Neural cell (in vitro differentiated cells): ENCODE measurements at regions not wholly inside any gene's neighbourhood (a gene's known extent, or its start where the extent isn't known, plus 50 kb on each side); places are given as distances from the start of the nearest gene placed in this dataset.
"Not testable (repeated sequence)": the region's sequence is repeated elsewhere in the genome, so short reads cannot be mapped to it uniquely, and the experiment has no call there.

Experiments used
- EZH2 ChIP-seq: fragments of 200-600, 300-800 bp; shearing (Covaris generic), sonication (generic); IDR thresholded peaks from 2 replicates; pipeline ENCODE4 v1.6.1; 2014; ENCODE audit warnings: antibody characterized with exemption, low read length, borderline replicate concordance, mild to moderate bottlenecking; ENCODE audit not compliant: insufficient read depth, poor library complexity, severe bottlenecking
- POLR2AphosphoS5 ChIP-seq: IDR thresholded peaks from 2 replicates; pipeline ENCODE4 v1.6.1; 2012
- RAD21 ChIP-seq: fragments of 450-650 bp; conservative IDR thresholded peaks from 2 replicates; pipeline ENCODE4 v1.6.1; 2014; ENCODE audit warnings: antibody characterized with exemption, mild to moderate bottlenecking, moderate library complexity
- TF ChIP-seq, protein P1 (sequence below): fragments of 450-650 bp; IDR thresholded peaks from 2 replicates; pipeline ENCODE4 v1.5.1; 2014; ENCODE audit warnings: antibody characterized with exemption, mild to moderate bottlenecking, moderate library complexity; ENCODE audit not compliant: poor library complexity, severe bottlenecking
- TF ChIP-seq, protein P2 (sequence below): IDR thresholded peaks from 2 replicates; pipeline ENCODE4 v1.6.1; 2012; ENCODE audit warnings: borderline replicate concordance

DNA sequence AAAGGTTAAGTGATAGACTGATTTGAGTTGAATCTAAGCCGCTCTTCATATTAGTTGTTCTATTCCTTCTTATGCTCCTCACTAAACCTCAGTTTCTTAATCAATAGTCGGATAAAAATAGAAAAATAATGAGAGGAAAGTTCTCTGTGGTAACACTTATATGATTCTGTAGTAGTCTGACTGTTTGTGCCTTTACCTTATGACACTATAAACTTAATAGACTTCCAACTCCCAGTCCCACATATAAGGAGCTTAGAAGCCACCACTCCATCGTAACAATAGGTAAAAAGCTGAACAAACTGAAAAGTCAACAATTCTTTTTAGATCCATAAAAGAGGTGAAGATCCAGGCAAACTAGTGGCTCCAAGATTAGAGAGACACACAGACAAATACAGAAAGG is 192.3 kb downstream of the SPDYE17 start:
- TF ChIP-seq, protein P1, sequence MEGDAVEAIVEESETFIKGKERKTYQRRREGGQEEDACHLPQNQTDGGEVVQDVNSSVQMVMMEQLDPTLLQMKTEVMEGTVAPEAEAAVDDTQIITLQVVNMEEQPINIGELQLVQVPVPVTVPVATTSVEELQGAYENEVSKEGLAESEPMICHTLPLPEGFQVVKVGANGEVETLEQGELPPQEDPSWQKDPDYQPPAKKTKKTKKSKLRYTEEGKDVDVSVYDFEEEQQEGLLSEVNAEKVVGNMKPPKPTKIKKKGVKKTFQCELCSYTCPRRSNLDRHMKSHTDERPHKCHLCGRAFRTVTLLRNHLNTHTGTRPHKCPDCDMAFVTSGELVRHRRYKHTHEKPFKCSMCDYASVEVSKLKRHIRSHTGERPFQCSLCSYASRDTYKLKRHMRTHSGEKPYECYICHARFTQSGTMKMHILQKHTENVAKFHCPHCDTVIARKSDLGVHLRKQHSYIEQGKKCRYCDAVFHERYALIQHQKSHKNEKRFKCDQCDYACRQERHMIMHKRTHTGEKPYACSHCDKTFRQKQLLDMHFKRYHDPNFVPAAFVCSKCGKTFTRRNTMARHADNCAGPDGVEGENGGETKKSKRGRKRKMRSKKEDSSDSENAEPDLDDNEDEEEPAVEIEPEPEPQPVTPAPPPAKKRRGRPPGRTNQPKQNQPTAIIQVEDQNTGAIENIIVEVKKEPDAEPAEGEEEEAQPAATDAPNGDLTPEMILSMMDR = not testable (repeated sequence)
- TF ChIP-seq POLR2AphosphoS5, EZH2, RAD21: not testable (repeated sequence)
- TF ChIP-seq, protein P2, sequence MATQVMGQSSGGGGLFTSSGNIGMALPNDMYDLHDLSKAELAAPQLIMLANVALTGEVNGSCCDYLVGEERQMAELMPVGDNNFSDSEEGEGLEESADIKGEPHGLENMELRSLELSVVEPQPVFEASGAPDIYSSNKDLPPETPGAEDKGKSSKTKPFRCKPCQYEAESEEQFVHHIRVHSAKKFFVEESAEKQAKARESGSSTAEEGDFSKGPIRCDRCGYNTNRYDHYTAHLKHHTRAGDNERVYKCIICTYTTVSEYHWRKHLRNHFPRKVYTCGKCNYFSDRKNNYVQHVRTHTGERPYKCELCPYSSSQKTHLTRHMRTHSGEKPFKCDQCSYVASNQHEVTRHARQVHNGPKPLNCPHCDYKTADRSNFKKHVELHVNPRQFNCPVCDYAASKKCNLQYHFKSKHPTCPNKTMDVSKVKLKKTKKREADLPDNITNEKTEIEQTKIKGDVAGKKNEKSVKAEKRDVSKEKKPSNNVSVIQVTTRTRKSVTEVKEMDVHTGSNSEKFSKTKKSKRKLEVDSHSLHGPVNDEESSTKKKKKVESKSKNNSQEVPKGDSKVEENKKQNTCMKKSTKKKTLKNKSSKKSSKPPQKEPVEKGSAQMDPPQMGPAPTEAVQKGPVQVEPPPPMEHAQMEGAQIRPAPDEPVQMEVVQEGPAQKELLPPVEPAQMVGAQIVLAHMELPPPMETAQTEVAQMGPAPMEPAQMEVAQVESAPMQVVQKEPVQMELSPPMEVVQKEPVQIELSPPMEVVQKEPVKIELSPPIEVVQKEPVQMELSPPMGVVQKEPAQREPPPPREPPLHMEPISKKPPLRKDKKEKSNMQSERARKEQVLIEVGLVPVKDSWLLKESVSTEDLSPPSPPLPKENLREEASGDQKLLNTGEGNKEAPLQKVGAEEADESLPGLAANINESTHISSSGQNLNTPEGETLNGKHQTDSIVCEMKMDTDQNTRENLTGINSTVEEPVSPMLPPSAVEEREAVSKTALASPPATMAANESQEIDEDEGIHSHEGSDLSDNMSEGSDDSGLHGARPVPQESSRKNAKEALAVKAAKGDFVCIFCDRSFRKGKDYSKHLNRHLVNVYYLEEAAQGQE = not testable (repeated sequence)
